Stimulated activated CD8-positive, alpha-beta memory T cell treated with anti-CD3 and anti-CD28 coated beads, Interleukin-15, amount 100 ng/mL, for 1 hour (primary cell): ENCODE measurements at regions not wholly inside any gene's neighbourhood (a gene's known extent, or its start where the extent isn't known, plus 50 kb on each side); places are given as distances from the start of the nearest gene placed in this dataset.

Source experiments
- DNase-seq: peaks from one replicate; pipeline ENCODE4 v3.0.0-alpha.2; 2020; ENCODE audit warnings: low read depth

DNA sequence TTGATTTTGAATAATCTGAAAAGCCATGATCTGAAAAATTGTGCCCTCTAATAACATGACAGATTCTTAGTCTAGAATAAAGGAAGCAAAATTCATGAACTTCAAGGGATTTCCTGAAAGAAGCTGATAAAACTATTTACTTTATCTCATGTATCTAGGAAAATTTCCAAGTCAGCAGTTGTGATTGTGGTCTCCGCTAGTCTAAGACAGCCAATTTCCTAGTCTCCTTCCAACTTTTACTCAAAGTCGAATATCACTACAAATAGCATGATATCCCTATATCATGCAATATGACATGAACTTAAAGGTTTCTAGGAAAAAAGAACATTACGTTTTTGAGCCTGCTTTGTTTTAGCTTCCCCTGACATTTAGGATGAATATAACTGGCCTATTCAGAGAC lies 202.1 kb upstream of the GHITM start:
- DNase-seq: no peak

- no peak for DNase-seq
Measured at GRCh38 chr10:83937826-83938225, 201.5 kb upstream of the GHITM start.

- no peak for DNase-seq
Measured at GRCh38 chr10:83941189-83941588, 198.1 kb upstream of the GHITM start.

DNA sequence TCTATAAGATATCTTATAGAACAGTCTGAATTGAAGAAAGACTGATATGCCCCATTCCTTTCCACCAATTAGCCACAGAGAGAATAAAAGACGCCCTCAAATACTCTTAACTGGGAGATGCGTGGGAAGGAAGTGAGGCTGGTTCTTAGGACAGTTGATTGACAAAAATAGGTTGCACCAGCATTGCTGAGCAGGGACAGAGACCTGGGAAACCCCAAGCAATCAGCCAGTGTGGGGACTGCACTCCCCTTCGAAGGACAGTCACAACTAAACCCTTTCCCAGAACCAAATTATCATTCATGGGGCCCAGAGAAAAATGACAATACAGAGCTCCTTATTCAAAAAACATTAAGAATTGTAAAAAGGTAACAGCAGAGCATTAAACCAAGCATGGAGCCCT lies 196.9 kb upstream of the GHITM start:
- no peak for DNase-seq

DNA sequence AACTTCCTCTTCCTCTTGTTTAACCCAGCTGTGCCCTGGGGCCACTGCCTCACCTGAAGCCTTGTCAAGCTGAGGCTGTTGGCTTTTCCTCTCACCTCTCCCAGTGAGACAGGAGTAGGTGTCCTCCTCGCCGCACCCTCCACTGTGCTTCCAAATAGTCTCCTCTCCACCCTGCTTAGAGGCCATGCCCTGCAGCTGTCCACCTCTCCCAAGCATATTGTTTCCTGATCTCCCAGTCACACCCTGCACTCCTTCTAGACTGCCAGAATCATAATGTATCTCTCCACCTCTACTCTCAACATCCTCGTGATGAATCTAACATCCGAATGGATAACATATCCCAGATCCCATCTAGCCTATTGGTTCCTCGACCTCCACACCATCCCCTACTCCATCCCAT lies 196.3 kb upstream of the GHITM start:
- DNase-seq: no peak

- DNase-seq: no peak
Measured at GRCh38 chr10:83943920-83944319, 195.4 kb upstream of the GHITM start.

- no peak for DNase-seq
Measured at GRCh38 chr10:83945982-83946718, 193.2 kb upstream of the GHITM start.

DNA sequence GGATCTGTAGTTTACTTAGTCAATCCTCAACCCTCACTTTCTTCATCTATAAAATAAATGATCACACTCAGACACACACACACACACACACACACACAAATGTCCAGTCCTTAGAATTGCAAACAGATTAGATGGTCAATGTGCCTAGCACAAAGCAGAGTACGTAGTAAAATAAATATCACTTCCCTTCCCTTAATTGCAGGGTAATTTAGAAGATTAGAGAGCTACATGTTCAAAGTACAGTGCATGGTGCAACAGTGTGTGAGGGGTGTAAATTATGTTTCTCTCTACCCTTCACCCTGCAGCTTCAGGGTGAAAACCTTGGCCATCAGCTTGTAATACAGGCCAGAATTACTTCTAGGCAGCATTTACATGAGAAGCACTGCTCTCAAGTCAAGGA lies 187.0 kb upstream of the GHITM start:
- no peak for DNase-seq

DNA sequence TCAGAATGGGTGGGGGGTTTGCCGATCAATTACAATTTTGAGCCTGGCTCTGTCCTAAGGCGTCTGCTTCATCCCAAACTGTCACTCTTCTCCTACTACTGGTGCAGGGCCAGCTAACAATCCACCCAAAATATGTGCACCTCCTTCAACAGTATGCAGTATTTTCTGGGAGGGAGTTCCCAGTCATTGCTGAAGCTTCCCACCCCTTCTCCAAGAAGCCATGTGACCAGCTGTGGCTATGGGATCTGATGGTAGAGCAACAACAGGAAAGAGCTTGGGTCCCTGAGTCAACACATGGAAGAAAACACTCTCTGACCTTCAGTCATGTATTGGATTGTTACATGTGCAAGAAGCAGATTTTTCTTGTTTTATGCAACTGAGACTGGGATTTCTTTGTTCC lies 185.7 kb upstream of the GHITM start:
- DNase-seq: no peak

DNA sequence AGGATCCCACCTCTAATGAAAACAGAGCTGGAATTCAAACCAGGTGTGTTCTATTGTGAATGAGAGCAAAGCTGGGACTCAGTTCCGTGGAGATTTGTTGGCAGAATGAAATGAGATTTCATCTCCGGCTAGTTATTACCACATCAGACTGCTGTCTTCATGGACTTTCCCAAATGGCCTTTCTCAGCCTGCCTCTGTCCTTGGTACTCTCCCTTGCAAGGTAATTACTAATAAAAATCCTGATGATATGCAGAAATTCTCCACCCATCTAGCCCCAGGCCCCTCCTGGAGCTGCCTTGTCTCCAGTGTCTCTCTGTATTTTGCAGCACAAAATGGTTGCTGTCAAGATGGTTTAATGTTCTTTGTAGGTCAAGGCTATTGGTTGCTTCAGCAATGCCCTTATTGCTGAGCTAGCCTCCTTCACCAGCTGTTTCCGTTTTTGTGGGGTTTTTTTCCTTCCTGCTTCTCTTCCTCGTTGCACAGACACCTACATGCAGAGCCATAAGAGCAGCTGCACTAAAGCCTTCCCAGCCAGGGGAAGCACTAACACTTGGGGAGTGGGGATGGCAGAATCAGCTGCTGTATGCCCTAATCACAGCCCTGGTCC lies 185.0 kb upstream of the GHITM start:
- no peak for DNase-seq

DNA sequence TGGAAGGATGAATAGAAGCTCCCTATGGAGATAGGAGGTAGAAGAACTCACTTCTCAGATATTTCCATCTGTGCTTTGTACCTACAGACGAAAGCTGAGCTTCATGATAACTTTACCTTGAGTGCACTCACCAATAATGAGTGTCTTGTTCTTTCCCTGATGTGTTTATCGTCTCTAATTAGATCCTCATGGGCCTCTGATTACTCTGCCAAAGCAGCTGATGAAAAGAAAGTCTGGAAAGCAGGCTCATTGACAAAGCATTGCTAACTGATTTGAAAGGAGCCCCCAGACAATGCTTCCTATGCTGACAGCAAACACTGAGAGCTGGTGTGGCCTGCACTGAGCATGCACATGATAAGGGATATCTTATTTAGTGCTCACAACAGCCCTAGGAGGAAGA lies 183.9 kb upstream of the GHITM start:
- DNase-seq: no peak

DNA sequence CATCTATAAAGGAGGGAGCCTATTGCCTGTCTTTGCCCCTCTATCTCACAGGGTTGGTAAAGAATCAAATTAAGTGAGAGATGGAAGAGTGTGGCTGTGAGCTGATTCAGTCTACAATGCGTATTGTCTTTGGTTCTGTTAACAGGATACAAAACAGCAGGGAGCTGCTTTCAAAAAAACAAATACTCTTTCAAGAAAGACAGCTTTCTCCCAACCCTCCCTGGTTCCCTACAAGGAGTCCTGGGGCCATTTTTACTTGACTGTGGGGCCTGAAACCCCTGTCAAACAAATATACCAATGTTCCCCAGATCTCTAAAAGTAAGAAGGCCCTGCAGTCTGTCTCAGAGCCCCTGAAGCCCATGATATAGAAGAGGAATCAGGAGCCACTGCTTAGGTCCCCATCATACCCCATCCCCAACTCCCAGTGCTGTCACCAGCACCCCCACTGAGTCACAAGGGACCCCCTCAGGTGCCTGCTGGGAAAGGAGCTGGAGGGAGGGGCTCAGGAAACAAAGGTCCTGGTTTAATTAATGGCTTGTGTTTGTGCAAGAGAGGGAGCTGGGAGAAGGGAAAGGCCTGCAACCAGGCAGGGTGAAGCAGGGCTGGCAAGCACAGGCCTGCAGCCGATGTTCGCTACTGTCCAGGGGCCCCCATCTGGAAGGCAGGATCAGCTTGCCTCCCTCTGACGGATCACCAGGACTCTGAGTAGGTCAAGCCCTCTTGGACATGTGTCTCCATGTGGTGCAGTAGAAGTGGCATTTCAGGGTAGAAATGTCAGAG lies 182.0 kb upstream of the GHITM start:
- no peak for DNase-seq

DNA sequence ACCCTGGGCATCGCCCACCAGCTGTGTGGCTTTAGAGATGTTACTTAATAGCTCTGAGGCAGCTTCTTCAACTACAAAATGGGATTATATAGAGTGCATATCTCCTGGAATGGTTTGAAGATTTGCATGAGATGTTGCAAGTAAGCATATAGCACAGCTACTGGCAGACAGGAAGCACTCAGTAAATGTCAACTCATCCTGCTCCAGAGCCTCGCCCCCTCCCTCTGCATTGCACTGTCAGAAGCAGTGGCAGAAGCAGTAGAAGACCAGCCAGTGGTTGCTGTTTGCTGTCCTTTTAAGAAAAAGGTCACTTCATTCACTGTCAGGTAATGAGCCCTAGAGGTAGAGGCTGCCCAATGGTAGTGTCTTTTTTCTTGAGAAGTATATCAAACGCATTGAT lies 180.0 kb upstream of the GHITM start:
- DNase-seq: no peak

GRCh38 chr10:83960125-83960524 lies 179.2 kb upstream of the GHITM start:
- no peak for DNase-seq

GRCh38 chr10:83961620-83962019 lies 177.7 kb upstream of the GHITM start:
- no peak for DNase-seq

GRCh38 chr10:83963446-83963845 lies 175.9 kb upstream of the GHITM start:
- no peak for DNase-seq

DNA sequence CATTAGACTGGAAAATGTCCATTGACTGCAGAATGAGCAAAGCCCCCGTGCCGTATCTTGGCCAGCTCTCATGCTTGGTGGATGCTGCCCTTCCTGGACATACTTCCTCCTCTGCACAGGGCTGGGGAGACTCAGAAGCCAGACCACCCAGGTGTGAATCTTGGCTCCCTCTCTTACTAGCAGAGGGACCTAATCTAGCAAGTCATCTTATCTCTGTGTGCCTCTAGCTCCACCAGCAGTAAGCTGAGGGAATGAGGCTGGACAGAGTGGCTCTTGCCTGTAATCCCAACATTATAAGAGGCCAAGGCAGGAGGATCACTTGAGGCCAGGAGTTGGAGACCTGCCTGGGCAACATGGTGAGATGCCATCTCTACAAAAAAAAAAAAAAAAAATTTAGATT lies 173.8 kb upstream of the GHITM start:
- no peak for DNase-seq

DNA sequence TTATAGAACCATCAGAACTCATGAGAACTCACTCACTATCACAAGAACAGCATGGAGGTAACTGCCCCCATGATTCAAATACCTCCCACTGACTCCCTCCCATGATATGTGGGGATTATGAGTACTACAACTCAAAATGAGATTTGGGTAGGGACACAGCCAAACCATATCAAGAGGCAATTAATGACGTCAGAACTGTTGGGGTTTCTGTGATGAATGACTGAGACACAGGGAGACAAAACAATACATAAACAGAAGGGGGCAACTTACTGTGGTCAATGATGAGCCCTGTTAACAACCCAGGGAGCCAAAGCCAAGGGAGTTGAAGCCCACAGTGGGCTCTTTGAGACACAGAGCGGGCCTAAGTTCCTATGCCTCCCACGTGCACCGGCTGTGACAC lies 171.3 kb upstream of the GHITM start:
- no peak for DNase-seq

DNA sequence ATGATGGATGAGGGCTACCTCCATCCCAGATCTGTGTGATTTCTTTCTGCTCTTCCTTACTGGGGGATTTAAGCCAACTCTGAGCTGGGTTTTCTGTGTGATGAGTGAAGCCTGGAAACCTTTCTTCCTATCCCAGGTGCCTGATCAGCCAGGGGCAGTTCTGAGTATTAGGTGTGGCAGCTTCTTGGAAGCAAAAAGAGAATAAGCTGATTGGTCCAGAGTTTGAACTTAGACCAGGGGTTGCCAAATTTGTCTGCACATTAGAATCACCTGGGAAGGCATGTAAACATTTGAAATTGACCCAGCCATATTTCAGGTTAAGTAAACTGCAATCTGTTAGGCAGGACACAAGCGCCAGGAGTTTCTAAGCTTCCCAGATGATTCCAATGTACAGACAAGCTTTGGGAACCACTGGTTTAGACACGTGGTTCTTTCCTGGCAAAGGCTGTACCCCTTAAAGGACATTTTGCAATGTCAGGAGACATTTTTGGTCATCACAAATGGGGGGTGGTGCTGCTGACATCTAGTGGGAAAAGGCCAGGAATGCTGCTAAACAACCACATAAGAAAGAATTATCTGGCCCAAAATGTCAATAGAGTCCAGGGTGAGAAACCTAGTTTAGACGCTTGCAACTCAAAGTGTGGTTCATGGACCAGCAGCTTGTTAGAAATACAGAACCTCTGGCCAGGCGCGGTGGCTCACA lies 160.5 kb upstream of the GHITM start:
- DNase-seq: no peak

- DNase-seq: no peak
Measured at GRCh38 chr10:83982812-83983211, 156.5 kb upstream of the GHITM start.

DNA sequence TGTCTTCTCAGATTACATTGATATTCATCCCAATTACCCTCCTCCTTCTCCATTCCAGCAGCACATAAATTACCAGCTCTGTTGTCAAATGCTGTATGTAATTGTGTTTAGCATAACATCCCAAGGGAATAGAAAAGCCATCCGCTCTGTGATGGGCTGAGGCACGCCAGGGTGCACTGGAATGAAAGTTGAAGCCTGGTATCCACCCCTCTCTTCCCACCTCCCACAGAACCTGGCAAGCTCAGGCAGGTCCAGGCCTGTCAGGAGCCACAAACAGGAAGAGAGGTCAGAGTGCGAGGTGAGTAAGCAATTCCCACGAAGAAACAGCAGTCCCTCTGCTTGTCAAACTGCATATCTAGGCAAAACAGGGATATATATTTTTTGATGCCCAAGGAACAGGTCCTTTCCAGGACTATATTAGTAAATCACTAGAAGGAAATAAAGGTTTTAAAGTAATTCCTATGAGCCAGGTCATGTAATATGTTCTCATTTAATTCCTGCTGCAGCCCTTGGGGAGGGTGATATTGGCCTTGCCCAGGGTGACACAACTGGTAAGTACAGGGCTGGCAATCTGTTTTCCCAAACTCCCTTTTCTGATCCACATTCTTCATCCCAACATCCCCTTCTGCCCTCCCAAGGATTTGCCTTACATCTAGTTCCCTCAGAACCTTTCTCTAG lies 155.6 kb upstream of the GHITM start:
- no peak for DNase-seq

DNA sequence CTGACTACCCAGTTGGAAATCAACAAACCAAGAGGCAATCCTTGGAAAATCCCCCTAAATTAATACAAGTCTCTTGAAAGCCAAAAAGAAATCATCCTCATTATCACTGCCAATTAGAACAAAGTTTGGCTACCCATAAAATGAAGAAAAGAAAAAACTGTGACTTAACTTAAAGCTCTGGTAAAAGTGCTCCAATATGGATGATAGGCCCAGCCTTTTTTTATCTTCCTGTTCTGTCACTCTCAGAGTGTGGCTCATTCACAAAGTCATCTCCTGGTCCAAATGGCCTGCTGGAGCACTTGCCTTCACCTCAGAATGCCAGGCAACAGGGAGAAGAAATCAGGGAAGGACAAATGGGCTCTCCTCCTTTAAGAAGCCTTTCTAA lies 155.1 kb upstream of the GHITM start:
- DNase-seq: no peak
